IMR-90 (cell line): ENCODE measurements at regions not wholly inside any gene's neighbourhood (a gene's known extent, or its start where the extent isn't known, plus 50 kb on each side); places are given as distances from the start of the nearest gene placed in this dataset.
A peak's percentile ranks its signal among the peaks of the same experiment; 100 is the strongest.

Experiments used
- ATAC-seq: fragments of 200-7000 bp; cut with Tn5 transposase; 2 replicates; pipeline ENCODE4 v1.9.1; 2020; ENCODE audit warnings: low read depth, mild to moderate bottlenecking, moderate library complexity
- BruUV-seq: library from RNA; stranded (reverse); fragments of 400-500 nt; replicated peaks from 2 replicates; lab custom pipeline; 2021; lab: Mats Ljungman, UMichigan
- CTCF ChIA-PET: fragments of 300-600 bp; formaldehyde crosslinking; extraction: SDS; loops from one replicate; lab custom pipeline; 2021; ENCODE audit warnings: antibody characterized with exemption; lab: Yijun Ruan, JAX
- POLR2A ChIA-PET: fragments of 300-600 bp; sonication (Branson Sonifier 250); formaldehyde crosslinking; loops from one replicate; lab custom pipeline; 2022; ENCODE audit warnings: antibody characterized with exemption; ENCODE audit not compliant: unreplicated experiment; lab: Charles Lee
- DNase-seq: peaks from one replicate; pipeline ENCODE4 v3.0.0; 2013
- H2AFZ ChIP-seq: replicated peaks from 2 replicates; pipeline ENCODE3; 2013; ENCODE audit warnings: low read length, mild to moderate bottlenecking; ENCODE audit not compliant: poor library complexity
- H2AK5ac ChIP-seq: 2 replicates; pipeline ENCODE4 v1.6.1; 2013; ENCODE audit warnings: low read depth, low read length, inconsistent platforms
- H2AK9ac ChIP-seq: replicated peaks from 2 replicates; pipeline ENCODE3; 2013; ENCODE audit warnings: mild to moderate bottlenecking, low read depth, low read length, moderate library complexity; ENCODE audit not compliant: poor library complexity
- H2BK120ac ChIP-seq: 2 replicates; pipeline ENCODE4 v1.6.1; 2013; ENCODE audit warnings: low read depth, low read length, inconsistent platforms
- H2BK15ac ChIP-seq: 3 replicates; pipeline ENCODE4 v1.6.1; 2013; ENCODE audit warnings: low read depth, low read length, inconsistent platforms
- H2BK20ac ChIP-seq: 2 replicates; pipeline ENCODE4 v1.6.1; 2013; ENCODE audit warnings: low read depth, mild to moderate bottlenecking, inconsistent platforms, low read length, moderate library complexity
- H2BK5ac ChIP-seq: 2 replicates; pipeline ENCODE4 v1.6.1; 2013; ENCODE audit warnings: mild to moderate bottlenecking, low read depth, low read length, inconsistent platforms; ENCODE audit not compliant: poor library complexity, severe bottlenecking
- H3K14ac ChIP-seq: replicated peaks from 2 replicates; pipeline ENCODE4 v1.6.1; 2013; ENCODE audit warnings: low read depth, low read length, inconsistent platforms
- H3K18ac ChIP-seq: 2 replicates; pipeline ENCODE4 v1.6.1; 2013; ENCODE audit warnings: low read depth, low read length, control low read depth
- H3K23ac ChIP-seq: 2 replicates; pipeline ENCODE4 v1.6.1; 2013; ENCODE audit warnings: low read depth, low read length, inconsistent platforms
- H3K27ac ChIP-seq: 2 replicates; pipeline ENCODE4 v1.5.1; 2013; ENCODE audit warnings: mild to moderate bottlenecking, control low read depth, low read length; ENCODE audit not compliant: insufficient read depth
- H3K27me3 ChIP-seq: 2 replicates; pipeline ENCODE4 v1.6.1; 2013; ENCODE audit warnings: low read length; ENCODE audit not compliant: control insufficient read depth, insufficient read depth
- H3K36me3 ChIP-seq: 2 replicates; pipeline ENCODE4 v1.6.1; 2013; ENCODE audit warnings: low read length, mixed read lengths; ENCODE audit not compliant: control insufficient read depth, insufficient read depth
- H3K4ac ChIP-seq: 2 replicates; pipeline ENCODE4 v1.6.1; 2013; ENCODE audit warnings: low read depth, low read length, inconsistent platforms
- H3K4me1 ChIP-seq: 2 replicates; pipeline ENCODE4 v1.6.1; 2013; ENCODE audit warnings: low read length, mixed read lengths; ENCODE audit not compliant: control insufficient read depth, insufficient read depth
- H3K4me2 ChIP-seq: 2 replicates; pipeline ENCODE4 v1.6.1; 2013; ENCODE audit warnings: low read depth, mild to moderate bottlenecking, control low read depth, low read length, moderate library complexity
- H3K4me3 ChIP-seq: 2 replicates; pipeline ENCODE4 v1.5.1; 2013; ENCODE audit warnings: low read depth, mild to moderate bottlenecking, control low read depth, low read length, moderate library complexity; ENCODE audit not compliant: insufficient read depth
- H3K56ac ChIP-seq: 2 replicates; pipeline ENCODE4 v1.6.1; 2013; ENCODE audit warnings: low read length, inconsistent platforms; ENCODE audit not compliant: insufficient read depth; ENCODE audit errors: extremely low read depth
- H3K79me1 ChIP-seq, 2 experiments: 2 replicates each; pipeline ENCODE4 v1.6.1; 2013; ENCODE audit warnings: low read length in 2 of 2, inconsistent platforms in 1 of 2, low read depth in 1 of 2
- H3K9ac ChIP-seq: 2 replicates; pipeline ENCODE4 v1.6.1; 2013; ENCODE audit warnings: low read depth, low read length, control low read depth
- H3K9me1 ChIP-seq: 2 replicates; pipeline ENCODE4 v1.6.1; 2013; ENCODE audit warnings: low read length, inconsistent platforms; ENCODE audit not compliant: insufficient read depth
- H3K9me3 ChIP-seq: 2 replicates; pipeline ENCODE4 v1.6.1; 2013; ENCODE audit warnings: low read length; ENCODE audit not compliant: control insufficient read depth, insufficient read depth
- H4K20me1 ChIP-seq: 2 replicates; pipeline ENCODE4 v1.6.1; 2013; ENCODE audit warnings: low read length, inconsistent platforms; ENCODE audit not compliant: insufficient read depth
- H4K5ac ChIP-seq: 2 replicates; pipeline ENCODE4 v1.6.1; 2013; ENCODE audit warnings: mild to moderate bottlenecking, low read depth, low read length, control low read depth
- H4K8ac ChIP-seq, 2 experiments: 2 replicates each; pipeline ENCODE4 v1.6.1; 2013; ENCODE audit warnings: low read depth in 2 of 2, low read length in 2 of 2, control low read depth in 1 of 2, inconsistent platforms in 1 of 2
- H4K91ac ChIP-seq: 2 replicates; pipeline ENCODE4 v1.6.1; 2013; ENCODE audit warnings: low read depth, low read length, inconsistent platforms; ENCODE audit not compliant: insufficient read depth
- CEBPB ChIP-seq: IDR thresholded peaks from 2 replicates; pipeline ENCODE4 v1.6.1; 2012; ENCODE audit warnings: low read depth, low read length, improper control_type of control experiment
- MXI1 ChIP-seq: IDR thresholded peaks from 2 replicates; pipeline ENCODE4 v1.6.1; 2012; ENCODE audit warnings: low read depth, mild to moderate bottlenecking, low read length, moderate library complexity, borderline replicate concordance
- RAD21 ChIP-seq: IDR thresholded peaks from 2 replicates; pipeline ENCODE4 v1.6.1; 2012; ENCODE audit warnings: low read length, improper control_type of control experiment
- WGBS, 2 experiments: methylation state at CpG; one replicate each; pipeline versions ENCODE4 v1.1.5 to v1.1.7; 2013; ENCODE audit warnings: missing lambda C conversion rate in 2 of 2; ENCODE audit not compliant: insufficient read length in 1 of 2; ENCODE audit errors: extremely low coverage in 2 of 2; 5-methylcytosine and 5-hydroxymethylcytosine counted together
- dilution Hi-C: fragments of 300-500 bp; cut with HindIII; formaldehyde crosslinking; loops from one replicate; pipeline ENCODE4 v1.14.3; 2018; ENCODE audit warnings: low sequenced_read_pairs; ENCODE audit not compliant: unreplicated experiment
- in situ Hi-C: fragments of 300-500 bp; cut with MboI; formaldehyde crosslinking; loops from 3 replicates; pipeline ENCODE4 v1.14.3; 2019; ENCODE audit warnings: low sequenced_read_pairs, inconsistent platforms, mixed read lengths
- intact Hi-C: fragments of 100-400 bp; cut with micrococcal nuclease; formaldehyde crosslinking; loops from 2 replicates; pipeline ENCODE4 v1.10.0; 2022
- TF ChIP-seq, protein P1 (sequence below): fragments of 150-350 bp; IDR thresholded peaks from 2 replicates; pipeline ENCODE4 v1.6.1; 2017; ENCODE audit warnings: mild to moderate bottlenecking, antibody characterized with exemption, low read length, low read depth

GRCh38 chr13:55967055-55967454 is 1173.7 kb upstream of the PRR20A start:
- H3K4me2 ChIP-seq = no peak overlapping the region
- intact Hi-C loops (no loop called here), in situ Hi-C loops (no loop called here), dilution Hi-C loops (no loop called here)
- no peak overlapping the region for H4K91ac ChIP-seq
- no peak overlapping the region for H2AK5ac ChIP-seq
- H3K27me3 ChIP-seq = no peaks in the 10 kb centered on the region
- H3K4ac ChIP-seq = no peak overlapping the region
- H3K4me1 ChIP-seq = no peaks in the 10 kb centered on the region
- no peak overlapping the region for H3K4me3 ChIP-seq
- no peak overlapping the region for H4K5ac ChIP-seq
- ATAC-seq = no peak
- no peak overlapping the region for H2BK120ac ChIP-seq
- no peak overlapping the region for H3K18ac ChIP-seq
- H2AK9ac ChIP-seq = no peak overlapping the region
- TF ChIP-seq CEBPB (peak; percentile 65; the same call in 1 of the 2 replicates), RAD21 (no peak), MXI1 (no peak)
- TF ChIP-seq, protein P1, sequence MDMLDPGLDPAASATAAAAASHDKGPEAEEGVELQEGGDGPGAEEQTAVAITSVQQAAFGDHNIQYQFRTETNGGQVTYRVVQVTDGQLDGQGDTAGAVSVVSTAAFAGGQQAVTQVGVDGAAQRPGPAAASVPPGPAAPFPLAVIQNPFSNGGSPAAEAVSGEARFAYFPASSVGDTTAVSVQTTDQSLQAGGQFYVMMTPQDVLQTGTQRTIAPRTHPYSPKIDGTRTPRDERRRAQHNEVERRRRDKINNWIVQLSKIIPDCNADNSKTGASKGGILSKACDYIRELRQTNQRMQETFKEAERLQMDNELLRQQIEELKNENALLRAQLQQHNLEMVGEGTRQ = no peak
- H3K14ac ChIP-seq = no peak overlapping the region
- no peak overlapping the region for H2BK15ac ChIP-seq
- H4K8ac ChIP-seq = no peak overlapping the region
- no peak overlapping the region for H2AFZ ChIP-seq
- no peaks in the 10 kb centered on the region for H3K36me3 ChIP-seq
- H4K20me1 ChIP-seq = no peaks in the 10 kb centered on the region
- no peaks in the 10 kb centered on the region for H3K9me1 ChIP-seq
- CTCF ChIA-PET = no interaction called here
- no TSS peak for BruUV-seq
- peaks cover 12% of the 10 kb centered on the region for H3K9me3 ChIP-seq
- H3K56ac ChIP-seq = no peak overlapping the region
- no CpG with 5 or more reads among the region's 3 CpGs for WGBS, 2 experiments
- no peak overlapping the region for H3K23ac ChIP-seq
- POLR2A ChIA-PET = no interaction called here
- no peak overlapping the region for H2BK20ac ChIP-seq
- H3K27ac ChIP-seq = no peak overlapping the region
- no peak overlapping the region for H3K9ac ChIP-seq
- H3K79me1 ChIP-seq = no peaks in the 10 kb centered on the region
- DNase-seq = no peak
- H2BK5ac ChIP-seq = no peak overlapping the region
